GM06990 (cell line): ENCODE measurements at regions not wholly inside any gene's neighbourhood (a gene's known extent, or its start where the extent isn't known, plus 50 kb on each side); places are given as distances from the start of the nearest gene placed in this dataset.

Experiments
- DNase-seq: peaks from one replicate; pipeline ENCODE4 v3.0.0-alpha.2; 2011; ENCODE audit not compliant: insufficient read length; ENCODE audit errors: extremely low read depth
- H3K27me3 ChIP-seq: replicated peaks from 2 replicates; pipeline ENCODE4 v1.6.0; 2011; ENCODE audit warnings: low read length; ENCODE audit not compliant: control insufficient read depth, insufficient read depth
- H3K36me3 ChIP-seq: 2 replicates; pipeline ENCODE4 v1.5.1; 2011; ENCODE audit warnings: low read length; ENCODE audit not compliant: control insufficient read depth, insufficient read depth
- H3K4me3 ChIP-seq: replicated peaks from 2 replicates; pipeline ENCODE4 v1.5.1; 2011; ENCODE audit warnings: low read depth, mild to moderate bottlenecking, control low read depth, low read length
- CTCF ChIP-seq: IDR thresholded peaks from 2 replicates; pipeline ENCODE4 v1.5.1; 2011; ENCODE audit warnings: low read length, control low read depth, mild to moderate bottlenecking, inconsistent platforms; ENCODE audit not compliant: insufficient read depth, poor library complexity, severe bottlenecking

DNA sequence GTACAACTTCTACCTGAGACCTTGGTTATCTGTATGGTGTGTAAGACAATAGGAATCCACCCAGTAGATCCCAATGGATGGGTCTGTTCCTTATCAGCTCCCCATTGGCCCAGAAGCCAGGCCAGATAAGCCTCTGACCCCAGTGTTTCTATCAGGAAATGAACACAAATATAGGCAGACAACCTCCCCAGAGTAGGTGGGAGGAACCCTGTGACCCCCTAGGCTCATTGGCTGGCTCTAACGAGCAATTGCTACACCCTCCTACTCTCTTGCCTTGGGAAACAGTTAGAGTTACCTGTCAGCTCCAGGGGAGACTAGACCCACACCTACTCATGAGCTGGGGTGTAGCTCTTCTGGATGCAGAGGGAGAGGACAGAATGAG lies 299.9 kb downstream of the UACA start:
- H3K36me3 ChIP-seq: no peaks in the 10 kb centered on the region
- TF ChIP-seq CTCF: no peak
- DNase-seq: no peak
- H3K27me3 ChIP-seq: no peaks in the 10 kb centered on the region
- H3K4me3 ChIP-seq: no peak overlapping the region

DNA sequence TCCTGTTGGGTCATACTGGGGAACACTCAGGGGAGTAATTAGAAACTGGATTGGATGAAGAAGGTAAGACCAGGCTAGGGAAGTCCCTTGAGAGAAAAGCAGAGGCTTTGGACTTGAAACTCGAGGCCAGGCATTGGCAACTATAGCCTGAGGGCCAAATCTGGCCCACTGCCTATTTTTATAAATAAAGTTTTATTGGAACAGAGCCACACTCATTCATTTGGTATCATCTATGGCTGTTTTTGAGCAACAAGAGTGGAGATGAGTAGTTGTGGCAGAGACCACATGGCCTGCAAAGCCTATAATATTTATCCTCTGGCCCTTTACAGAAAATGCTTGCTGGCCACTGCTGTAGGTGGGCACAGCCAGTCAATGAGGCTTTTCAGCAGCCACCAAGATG lies 301.4 kb downstream of the UACA start:
- Histone ChIP-seq H3K27me3 (no peaks in the 10 kb centered on the region), H3K4me3 (no peak overlapping the region), H3K36me3 (no peaks in the 10 kb centered on the region)
- no peak for DNase-seq
- TF ChIP-seq CTCF: no peak

DNA sequence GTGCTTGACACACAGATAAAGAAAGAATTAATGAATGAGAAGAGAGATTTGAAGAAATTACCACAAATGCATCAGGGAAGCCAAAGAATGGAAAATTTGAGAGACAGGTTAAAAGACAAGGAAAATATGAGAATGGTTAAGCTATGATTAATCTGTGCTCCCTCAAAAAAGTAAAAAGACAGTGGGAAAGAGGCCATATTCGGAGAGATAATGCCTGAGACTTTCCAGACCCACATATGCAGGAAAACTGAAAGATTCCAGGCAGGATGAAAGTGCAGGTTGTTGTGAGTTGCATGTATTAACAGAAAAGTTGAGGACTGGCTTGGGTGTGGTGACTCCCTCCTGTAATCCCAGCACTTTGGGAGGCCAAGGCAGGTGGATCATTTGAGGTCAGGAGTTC lies 302.3 kb downstream of the UACA start:
- Histone ChIP-seq H3K36me3 (no peaks in the 10 kb centered on the region), H3K27me3 (no peaks in the 10 kb centered on the region), H3K4me3 (no peak overlapping the region)
- no peak for DNase-seq
- TF ChIP-seq CTCF: no peak

DNA sequence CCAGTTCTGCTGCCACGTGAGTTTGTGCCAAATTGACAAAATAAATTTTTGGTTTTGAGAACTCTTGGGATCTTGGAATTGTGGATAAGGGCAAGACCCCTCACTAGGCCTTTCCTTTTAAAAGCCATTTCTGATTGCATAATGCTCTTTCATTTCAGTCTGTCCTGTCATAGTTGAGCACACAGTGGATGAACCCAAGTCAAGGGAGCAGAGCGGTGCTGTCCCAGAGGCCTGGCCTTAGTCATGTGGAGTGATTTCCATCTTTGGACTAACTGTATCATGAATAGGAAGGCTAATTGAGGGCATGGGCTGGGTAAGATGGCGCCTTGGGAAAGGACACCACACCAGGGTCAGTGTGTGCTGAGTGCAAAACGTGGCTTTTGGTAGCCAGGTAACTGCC lies 304.0 kb downstream of the UACA start:
- no peak for DNase-seq
- Histone ChIP-seq H3K4me3 (no peak overlapping the region), H3K27me3 (no peaks in the 10 kb centered on the region), H3K36me3 (no peaks in the 10 kb centered on the region)
- no peak for TF ChIP-seq CTCF

DNA sequence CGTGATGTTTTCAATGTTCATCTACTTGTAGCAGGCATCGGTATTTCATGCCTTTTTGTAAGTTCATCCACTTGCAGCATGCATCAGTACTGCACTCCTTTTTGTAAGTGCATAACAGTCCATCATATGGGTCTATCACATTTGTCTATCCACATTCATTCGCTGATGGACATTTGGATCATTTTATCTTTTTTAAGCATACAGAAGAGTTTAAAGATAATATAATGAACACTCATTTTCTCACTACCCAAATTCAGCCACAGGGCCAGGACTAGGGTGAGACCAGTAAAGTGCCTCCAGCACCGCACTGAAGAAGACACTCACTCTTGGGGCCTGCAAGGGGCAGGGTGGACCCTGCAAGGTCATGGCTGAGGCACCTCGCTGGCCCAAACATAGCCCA lies 309.6 kb downstream of the UACA start:
- TF ChIP-seq CTCF: no peak
- DNase-seq: no peak
- H3K4me3 ChIP-seq: no peak overlapping the region
- no peaks in the 10 kb centered on the region; the same call in 1 of the 2 replicates for H3K27me3 ChIP-seq
- H3K36me3 ChIP-seq: no peaks in the 10 kb centered on the region

DNA sequence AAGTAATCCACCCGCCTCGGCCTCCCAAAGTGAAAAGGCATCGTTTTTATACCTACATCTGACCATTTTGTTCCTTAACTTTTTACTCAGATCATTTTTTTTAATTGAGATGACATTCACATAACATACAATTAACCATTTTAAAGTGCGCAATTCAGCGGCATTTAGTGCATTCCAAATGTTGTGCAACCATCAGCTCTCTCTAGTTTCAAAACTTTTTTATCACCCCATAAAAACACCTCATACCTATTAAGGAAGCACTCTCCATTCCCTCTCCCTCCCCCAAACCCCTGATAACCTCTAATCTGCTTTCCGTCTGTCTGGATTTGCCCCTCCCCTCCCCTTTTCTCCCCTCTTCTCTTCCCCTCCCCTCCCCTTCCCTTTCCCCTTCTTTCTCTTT lies 310.1 kb downstream of the UACA start:
- no peak for TF ChIP-seq CTCF
- H3K36me3 ChIP-seq: no peaks in the 10 kb centered on the region
- DNase-seq: no peak
- H3K4me3 ChIP-seq: no peak overlapping the region
- no peaks in the 10 kb centered on the region; the same call in 1 of the 2 replicates for H3K27me3 ChIP-seq
